ENCODE measurements at regions not wholly inside any gene's neighbourhood (a gene's known extent, or its start where the extent isn't known, plus 50 kb on each side); places are given as distances from the start of the nearest gene placed in this dataset.

DNA sequence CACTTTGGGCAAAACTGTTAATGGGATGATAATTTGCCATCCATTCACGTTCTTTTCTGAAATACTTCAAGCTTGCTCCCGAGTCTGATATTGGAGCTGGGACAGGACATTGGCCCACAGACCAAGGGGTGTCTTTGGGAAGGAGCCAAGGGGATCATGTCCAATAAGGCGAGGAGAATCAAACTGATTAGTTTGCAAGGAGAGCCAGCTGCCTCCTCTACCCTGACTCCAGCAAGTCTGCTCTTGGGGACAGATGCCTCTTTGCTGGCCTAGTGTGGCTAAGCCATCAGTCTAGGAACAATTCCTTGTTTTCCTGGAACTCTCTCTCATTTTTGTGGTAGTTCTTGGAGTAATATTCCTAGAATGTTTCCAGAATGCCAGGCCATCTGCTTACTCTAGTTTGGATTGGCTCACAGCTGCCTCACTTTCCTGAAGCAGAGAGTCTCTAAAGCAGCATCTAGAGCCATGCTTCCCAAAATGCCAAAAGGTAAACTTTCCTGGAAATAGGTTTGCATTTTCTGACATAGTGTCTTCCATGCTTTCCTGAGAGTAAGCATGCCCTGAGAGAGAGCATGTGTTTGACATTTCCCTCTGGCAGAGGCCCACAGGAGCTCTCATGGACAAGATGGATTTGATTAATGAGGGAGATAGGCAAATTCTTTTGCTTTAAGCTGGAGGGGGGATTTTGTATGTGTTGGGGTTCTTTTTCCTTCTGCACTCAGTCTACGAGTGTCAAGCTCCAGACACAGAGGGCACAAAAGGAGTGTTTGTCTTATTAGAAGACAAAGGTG is 145.6 kb downstream of the GDAP2 start:
- TF ChIP-seq POLR2A (IDR thresholded peaks at IDR 0.05) (no peak), POLR2AphosphoS5 (IDR thresholded peaks at IDR 0.05) (no peak)
- TF ChIP-seq, protein P1, sequence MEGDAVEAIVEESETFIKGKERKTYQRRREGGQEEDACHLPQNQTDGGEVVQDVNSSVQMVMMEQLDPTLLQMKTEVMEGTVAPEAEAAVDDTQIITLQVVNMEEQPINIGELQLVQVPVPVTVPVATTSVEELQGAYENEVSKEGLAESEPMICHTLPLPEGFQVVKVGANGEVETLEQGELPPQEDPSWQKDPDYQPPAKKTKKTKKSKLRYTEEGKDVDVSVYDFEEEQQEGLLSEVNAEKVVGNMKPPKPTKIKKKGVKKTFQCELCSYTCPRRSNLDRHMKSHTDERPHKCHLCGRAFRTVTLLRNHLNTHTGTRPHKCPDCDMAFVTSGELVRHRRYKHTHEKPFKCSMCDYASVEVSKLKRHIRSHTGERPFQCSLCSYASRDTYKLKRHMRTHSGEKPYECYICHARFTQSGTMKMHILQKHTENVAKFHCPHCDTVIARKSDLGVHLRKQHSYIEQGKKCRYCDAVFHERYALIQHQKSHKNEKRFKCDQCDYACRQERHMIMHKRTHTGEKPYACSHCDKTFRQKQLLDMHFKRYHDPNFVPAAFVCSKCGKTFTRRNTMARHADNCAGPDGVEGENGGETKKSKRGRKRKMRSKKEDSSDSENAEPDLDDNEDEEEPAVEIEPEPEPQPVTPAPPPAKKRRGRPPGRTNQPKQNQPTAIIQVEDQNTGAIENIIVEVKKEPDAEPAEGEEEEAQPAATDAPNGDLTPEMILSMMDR (IDR thresholded peaks at IDR 0.05), result no peak

Measured in transverse colon (tissue), 4 donors.